Stimulated activated CD4-positive, alpha-beta T cell treated with anti-CD3 and anti-CD28 coated beads, Interleukin-15, amount 100 ng/mL, for 1 hour (primary cell): ENCODE measurements at regions not wholly inside any gene's neighbourhood (a gene's known extent, or its start where the extent isn't known, plus 50 kb on each side); places are given as distances from the start of the nearest gene placed in this dataset.
"Not testable (repeated sequence)": the region's sequence is repeated elsewhere in the genome, so short reads cannot be mapped to it uniquely, and the experiment has no call there.

ENCODE experiments used
- DNase-seq, 2 donors: peaks; one replicate each; pipeline ENCODE4 v3.0.0-alpha.2; 2020; ENCODE audit warnings: low read depth in 1 of 2, low spot score in 1 of 2

DNA sequence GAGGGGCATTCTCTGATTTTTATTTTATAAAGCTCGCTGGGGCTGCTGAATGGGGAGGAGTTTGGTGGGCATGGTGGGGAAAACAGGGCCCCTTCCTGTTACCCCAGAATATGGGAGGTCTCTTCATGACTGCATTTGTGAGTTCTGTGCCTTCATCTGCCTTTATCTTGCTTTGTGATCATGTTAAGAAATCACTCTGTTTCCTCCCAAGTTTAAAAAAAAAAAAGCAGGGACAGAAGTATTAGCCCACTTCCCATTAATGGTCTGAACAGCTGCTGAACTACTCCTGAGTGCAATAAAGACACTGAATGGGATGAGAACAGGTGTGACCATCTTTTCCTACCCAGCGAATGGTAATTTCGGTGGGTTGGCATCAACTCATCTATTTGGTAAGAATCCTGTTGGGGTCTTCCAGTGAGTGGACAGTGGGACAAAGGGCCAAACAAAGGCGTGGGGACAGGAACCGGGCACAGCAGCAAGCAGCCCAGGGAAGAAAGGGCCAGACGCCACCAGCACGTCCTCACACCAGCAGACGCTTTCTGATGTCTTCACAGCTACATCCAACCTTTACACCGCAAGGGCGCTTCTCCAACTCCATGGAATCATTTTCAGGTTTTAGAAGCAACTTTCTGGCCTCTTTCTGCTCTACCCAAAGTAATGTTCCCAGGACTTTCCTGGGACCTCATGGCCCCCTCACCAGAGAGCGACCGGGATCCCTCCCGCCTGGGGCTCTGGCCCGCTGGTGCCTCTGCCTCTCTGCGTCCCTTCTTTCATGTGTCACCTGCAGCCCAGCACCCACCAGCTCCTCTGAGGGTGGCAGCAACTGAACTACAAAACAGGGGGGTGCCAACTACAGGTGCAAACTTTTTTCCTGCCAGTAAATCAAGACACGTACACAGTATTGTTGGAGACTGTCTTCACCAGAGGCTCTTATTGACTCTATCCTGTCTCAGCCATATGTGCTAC, 160.2 kb downstream of the ADSS2 start:
- no peak for DNase-seq

DNA sequence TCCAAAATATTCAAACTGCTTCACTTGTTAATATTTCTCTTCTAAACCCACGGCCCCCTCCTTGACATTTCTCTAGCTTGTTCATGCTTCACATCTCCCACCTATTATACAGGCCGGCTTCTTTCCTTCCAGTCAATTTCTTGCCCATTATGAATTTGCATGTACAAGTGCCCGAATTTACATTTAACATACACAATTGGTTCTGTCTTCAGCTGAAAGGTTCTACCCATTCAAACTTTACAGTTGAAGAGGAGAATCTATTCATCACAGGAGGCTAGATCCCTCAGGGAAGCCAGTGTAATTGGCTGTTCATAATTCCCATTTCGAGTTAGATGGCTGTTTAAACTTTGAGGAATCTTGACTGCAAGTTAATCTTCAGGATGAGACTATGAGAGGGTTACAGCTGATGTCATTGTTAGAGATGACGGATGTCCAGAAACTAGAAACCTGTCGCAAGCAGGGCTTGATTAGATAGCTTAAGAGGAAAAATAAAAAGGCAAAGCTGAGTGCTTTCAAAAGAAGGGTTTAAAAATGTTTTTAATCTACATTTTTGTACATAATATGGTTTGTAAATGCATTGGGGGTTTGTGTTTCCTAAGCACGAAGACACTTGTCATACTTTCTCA, 157.0 kb downstream of the ADSS2 start:
- no peak for DNase-seq

DNA sequence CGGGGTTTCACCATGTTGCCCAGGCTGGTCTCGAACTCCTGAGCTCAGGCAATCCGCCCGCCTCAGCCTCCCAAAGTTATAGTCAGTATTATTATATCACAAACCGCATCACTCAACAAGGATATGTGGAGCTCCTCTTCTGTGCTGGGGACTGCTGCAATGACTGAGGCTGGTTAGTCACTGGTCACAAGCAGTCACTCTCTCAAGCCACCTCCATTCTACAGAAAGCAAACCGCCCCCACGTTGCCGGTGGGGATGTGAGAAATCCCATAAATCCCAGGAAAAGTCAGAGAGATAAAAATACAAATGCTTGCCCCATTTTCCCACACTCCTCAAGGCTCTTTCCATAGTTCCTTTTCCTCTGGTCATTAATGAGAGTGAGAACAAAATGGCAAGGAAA, 155.7 kb downstream of the ADSS2 start:
- no peak for DNase-seq

DNA sequence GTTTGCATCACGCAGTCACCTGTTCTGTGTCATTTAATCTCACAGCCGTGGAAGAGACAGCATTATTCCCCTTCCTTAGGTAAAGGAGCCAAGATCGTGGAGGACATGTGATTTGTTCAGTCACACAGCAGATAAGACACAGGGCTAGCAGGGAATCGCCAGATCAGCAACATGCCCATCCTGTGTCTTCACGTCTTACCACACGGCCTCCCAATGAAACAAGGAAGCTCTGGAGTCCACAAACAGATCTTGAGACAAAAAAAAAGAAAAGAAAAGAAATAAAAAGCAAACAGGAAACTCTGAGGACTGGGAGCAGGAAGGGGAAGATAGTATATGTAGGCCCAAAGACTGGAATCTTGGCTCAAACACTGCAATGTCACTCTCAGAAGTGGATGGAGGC, 155.3 kb downstream of the ADSS2 start:
- no peak for DNase-seq

DNA sequence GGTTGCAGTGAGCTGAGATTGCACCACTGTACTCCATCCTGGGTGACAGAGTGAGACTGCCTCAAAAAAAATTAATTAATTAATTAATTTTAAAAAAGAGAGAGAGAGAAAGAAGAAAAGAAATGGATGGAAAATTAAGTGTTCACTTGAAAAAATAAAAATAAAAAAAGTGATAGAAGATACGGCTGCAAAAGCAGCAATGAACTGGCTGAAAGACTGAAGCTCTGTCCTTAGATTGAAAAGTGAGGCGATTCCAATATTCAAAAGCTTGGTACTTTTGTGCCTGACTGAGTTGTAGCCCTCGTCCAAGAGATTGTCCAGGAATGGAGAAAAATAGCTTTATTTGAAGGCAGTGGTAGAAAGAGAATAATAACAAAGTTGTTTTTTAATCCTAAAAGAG, 154.6 kb downstream of the ADSS2 start:
- no peak for DNase-seq

DNA sequence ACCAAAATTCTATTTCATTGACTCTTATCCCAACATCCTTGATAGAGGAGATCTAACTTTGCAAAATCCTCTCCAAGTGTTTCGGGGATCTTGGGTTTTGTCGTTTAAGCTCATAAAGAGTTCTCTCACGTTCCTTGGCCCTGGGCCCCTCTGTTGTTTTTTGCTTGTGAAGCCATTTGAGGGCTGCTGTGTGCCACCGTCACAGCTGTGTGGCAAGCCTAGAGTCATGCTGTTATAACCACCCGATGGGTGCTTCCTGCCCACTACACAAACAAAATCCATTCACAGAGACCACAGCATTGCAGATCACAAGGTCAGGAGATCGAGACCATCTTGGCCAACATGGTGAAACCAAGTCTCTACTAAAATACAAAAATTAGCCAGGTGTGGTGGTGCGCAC, 154.1 kb downstream of the ADSS2 start:
- DNase-seq, result no peak

DNA sequence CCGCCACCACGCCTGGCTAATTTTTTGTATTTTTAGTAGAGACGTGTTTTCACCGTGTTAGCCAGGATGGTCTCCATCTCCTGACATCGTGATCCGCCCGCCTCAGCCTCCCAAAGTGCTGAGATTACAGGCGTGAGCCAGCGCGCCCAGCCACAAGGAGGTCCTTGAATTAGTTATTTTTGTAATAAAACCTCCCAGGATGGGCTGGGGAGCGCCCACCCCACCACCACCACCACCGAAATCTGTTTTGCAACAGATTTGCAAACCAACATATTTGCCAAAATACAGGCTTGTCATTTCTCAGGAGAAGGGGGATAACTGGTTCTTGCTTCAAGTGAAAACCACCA, 151.7 kb downstream of the ADSS2 start:
- not testable (repeated sequence) for DNase-seq

DNA sequence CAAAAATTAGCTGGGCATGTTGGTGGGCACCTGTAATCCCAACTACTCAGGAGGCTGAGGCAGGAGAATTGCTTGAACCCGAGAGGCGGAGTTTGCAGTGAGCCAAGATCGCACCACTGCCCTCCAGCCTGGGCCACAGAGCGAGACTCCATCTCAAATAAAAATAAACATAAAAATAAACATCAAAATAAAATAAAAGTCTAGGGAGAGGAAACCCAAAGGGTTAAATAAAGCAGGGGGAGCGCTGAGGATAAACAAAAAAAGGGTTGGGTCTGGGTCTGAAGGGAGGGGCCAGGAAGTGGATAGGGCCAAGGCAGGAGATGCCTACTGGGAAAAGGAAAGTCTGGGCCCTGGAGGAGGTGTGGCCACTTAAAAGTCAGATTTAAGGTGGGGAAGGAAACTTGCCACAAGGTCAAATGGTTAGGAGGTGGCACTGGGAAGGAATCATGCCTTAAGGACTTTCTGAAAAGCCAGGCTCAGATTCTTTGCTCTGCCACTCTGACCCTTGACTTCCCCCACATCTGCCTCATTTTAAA, 150.0 kb downstream of the ADSS2 start:
- no peak for DNase-seq

DNA sequence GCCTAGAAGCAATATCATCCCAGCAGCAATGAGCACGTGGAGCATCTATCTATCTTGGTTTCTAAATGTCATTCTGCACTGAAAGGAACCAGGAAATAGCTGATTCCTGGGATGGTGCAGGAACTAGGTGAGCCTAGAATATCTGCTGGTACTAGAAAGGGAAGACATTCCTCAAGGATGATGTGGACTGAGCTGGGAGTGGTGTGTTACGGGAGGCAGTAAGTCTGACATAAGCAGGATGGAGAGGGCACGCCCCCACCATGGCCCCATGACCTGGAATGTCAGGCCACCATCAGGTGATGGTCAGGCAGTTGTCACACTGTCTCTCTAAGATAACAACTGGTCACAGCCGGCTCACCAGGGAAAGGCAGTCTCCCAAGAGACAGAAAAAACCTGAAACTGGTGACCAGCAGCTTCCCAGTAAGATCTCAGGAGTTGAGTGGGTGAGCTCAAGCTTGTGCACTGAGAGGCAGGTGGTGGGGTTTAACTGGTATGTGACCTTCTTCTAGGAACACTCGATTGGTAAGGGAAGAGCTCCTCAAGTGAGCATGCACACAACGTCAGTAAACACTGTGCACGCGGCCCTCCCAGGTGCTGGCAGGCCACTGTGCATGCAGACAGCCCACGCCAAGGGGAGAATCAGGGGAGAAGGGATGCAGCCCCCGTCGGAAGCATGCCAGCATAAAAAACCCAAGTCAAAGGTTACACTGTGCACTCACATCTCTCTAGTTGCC, 148.7 kb downstream of the ADSS2 start:
- no peak for DNase-seq

DNA sequence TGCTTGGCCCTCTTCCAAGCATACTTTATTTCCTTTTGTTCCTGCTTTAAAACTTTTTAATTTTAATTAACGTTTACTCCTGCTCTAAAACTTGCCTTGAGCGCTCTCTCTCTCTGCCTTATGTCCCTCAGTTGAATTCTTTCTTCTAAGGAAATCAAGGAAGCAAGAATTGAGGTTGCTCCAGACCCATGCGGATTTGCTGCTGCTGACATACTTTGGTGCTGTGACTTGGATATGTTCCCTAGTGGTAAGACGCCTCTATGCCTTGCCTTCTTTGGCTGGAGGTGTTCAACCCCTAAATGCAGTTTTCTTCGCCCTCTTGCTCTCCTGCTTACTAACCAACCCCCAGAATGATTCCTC, 148.1 kb downstream of the ADSS2 start:
- DNase-seq, result no peak

DNA sequence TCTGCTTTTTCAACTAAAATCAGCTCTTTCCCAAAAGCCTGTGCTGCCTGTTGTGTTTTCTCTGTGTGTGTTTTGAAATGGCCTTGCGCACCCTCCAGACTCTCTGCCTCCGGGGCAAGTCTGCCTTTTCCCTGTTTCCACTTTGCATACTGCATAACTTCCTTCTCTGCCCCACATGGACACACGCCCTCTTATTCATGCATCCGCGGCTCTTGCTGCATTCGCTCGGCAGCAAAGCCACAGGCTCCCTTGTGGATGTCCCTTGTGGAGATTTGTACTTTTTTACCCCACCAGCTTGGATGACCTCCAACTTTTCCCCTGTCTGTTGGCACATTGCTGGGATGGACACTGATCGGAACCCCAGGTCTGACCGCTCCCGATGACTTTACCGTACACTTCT, 147.6 kb downstream of the ADSS2 start:
- no peak for DNase-seq

DNA sequence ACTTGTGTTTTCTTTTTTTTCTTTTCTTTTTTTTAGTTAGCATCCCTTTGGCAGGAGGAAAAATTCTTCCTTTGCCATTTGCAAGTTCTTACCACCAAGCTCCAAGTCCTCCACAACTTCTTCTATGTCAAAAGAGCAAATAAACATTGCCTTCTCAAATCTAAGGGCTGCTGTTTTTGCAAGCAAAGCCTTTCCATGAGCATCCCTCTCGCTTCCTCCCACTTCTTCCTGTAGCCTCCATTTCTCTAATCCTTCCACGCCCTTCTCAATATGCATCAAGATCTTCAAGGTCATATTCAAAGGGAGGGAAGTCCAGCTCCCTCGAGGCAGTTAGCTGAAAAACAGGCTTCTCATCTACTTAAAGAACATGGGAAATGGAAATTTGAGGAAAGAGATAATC, 147.1 kb downstream of the ADSS2 start:
- no peak for DNase-seq

DNA sequence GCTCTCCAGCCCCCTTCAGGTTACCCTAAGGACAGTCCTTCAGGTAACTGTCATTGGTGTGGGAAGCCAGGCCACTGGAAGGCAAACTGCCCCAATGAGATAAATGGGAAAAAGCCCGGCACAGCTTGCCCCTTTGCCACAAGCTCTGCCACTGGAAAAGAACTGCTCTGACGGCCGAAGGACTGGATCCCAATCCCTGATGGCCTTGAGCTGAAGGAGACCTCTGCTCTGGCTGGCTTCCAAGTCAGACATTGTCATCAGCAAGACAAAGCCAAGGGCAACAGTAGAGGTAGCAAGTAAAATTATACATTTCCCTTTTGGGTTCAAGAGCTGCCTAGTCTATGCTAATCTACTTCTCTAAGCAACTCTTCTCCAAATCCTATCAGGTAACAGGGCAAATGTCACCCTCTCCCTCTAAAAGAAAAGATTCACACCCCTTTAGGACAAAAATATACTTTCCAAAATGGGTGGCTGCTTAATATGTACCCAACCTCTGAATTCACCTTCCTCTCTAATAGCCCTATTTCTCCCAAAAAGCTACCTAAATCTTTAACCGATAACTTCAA, 145.8 kb downstream of the ADSS2 start:
- no peak for DNase-seq

DNA sequence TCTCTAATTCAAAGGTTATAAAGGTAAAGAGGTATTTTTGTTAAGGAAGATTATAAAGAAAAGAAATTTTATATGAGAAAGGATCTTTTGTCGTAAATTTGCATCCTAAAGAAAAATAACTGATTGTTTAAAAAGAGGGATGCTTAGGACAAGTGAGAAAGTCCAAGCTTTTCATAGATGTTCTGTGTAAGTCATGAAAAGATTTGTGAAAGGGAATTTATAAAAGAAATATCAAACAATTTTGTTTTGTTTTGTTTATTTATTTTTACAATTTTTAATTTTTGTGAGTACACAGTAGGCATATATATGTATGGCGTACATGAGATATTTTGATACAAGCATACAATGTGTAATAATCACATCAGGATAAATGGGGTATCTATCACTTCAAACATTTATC, 145.2 kb downstream of the ADSS2 start:
- no peak for DNase-seq

DNA sequence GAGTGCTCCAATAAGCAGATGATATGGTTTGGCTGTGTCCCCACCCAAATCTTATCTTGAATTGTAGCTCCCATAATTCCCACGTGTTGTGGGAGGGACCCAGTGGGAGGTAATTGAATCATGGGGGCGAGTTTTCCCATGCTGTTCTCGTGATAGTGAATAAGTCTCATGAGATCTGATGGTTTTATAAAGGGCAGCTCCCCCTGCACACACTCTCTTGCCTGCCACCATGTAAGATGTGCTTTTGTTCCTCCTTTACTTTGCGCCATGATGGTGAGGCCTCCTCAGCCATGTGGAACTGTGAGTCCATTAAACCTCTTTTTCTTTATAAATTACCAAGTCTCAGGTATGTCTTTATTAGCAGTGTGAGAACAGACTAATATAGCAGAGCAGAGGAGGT, 142.5 kb downstream of the ADSS2 start:
- not testable (repeated sequence) for DNase-seq

DNA sequence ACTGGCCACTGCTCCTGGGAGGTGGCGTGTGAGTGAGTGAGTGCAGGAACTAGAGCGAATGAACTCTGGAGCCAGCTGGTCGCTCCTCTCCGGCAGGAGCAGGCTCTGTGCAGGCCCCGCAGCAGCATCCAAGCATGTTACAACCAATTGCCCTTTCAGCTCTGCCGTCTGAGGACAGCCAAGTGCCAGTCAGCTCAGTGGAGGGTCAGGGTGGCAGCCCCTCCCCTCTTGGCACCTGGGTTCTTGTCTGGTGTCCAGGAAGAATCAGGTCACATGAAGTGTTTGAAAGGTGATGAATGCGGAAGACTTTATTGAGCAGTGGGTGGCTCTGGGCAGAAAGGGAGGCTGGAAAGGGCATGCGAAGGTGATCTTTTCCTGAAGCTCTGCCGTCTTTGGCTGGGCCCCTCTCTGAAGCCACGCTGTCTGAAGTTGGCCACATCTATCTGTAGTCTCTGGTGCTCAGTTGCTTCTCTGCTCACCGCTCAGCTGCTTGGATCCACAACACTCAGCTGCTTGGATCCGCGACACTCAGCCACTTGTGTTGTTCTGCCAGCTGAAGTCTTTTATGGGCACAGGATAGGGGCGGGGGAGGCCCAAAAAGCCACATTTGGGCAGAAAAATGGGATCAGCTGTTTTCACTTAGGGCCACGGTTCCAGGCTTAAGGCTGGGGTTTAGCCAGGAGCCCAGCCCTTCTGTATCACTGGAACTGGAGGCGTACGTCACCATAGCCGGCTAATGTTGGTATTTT, 139.8 kb downstream of the ADSS2 start:
- DNase-seq, result no peak

DNA sequence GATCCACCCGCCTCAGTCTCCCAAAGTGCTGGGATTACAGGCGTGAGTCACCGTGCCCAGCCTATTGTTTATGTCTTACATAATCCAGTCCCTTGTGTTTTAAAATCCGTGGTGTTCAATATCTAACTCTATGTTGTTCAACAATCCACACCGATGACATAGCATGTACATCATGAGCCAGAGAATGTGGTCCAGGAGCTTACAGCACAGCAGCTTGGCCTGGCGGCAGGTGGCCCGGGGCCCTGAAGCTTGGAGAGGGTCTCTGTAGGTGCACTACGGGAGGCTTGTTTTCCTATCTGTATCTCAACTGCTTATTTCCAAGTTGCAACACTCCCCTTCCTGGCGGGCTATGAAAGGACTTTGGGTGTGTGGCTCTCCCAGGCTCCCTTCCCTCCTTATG, 138.4 kb downstream of the ADSS2 start:
- DNase-seq, result no peak

DNA sequence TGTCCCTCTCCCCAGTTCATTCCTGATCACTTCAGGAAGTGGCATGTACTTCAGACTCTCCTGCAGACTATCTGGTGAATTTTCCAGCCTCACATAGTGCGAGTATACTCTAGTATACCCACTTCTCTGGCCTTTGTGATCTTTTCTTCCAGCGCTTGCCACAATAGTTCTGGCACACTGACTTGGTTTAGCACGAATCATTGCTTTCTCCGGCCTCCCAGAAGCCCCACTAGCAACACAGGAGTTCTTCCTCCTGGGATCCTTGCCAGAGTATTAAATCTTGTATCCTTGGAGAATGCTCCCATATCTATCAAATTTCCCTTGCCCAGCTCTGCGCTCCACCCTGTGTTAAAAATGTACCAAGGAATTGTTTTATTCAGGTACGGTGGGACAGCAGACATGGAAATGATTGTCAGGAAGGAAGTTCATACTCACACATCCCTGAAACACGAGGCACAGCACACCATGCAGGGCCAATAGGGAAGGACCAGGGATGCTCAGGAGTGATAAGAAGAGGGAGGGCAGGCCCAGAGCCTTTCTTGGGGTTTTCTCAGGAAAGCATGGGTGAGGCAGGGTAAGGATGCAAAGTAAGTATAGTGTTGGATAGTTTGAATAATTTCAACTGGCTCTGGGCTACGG, 136.7 kb downstream of the ADSS2 start:
- no peak for DNase-seq

DNA sequence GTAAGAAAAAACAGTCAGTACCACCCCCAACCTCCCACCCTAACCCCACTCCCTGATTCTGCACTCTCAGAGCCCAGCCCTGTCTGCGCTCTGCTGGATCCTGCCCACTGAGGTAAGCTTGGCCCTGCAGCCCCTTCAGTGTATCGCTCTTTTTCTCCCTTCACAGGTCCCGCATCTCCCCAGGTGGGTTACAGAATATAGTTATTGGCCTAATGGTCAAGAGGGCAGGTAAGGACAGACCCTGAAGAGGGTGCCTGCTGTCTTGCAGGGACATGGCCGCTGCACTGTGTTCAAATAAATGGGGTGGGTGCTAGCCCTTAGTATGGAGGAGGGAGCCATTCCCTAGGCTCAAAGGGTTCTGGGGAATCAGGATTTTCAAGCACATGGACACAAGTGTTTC, 135.7 kb downstream of the ADSS2 start:
- DNase-seq, result no peak

DNA sequence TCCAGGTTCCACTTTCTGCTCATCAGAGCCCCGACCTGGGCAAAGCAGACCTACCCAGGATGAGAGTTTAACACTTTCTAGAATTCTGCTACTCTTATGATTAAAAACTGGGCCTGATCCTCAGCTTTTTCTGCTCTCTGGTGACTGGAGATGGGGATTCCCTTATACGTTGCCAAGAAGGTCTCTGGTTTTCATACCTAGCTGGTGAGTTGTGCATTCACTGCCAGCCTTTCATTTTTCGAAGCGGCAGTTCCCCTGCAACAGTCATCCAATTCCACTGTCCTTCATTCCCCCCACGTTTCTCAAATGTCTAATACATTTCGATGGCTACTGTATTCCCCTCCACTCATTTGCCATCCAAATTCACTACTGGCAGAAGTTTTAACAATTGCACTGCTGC, 135.3 kb downstream of the ADSS2 start:
- DNase-seq, result no peak
